ENCODE measurements at regions not wholly inside any gene's neighbourhood (a gene's known extent, or its start where the extent isn't known, plus 50 kb on each side); places are given as distances from the start of the nearest gene placed in this dataset.

DNA sequence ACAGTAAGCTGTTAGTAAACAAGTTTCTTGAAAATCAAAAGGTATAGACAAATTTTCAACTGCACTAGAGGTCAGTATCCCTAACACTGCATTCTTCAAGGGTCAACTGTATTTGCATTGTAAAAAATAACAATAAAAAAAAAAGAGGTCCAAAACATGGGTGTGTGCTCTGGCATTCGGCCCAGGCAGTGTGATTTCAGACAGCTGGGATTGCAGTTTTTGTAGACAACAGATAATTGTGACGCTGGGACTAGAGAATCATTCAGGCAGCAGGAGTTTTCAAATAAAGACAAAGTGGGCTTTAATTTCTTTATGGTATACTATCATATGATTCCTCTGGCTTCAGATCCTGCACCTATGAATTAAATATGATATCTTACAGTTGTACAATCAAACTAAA is 543.2 kb upstream of the SEMA3D start:
- DNase-seq (ENCODE audit: low spot score, unreplicated experiment): no peak
- Mint-ChIP-seq H3K4me1 (ENCODE audit: low read depth) (peaks cover 17% of the 10 kb centered on the region), H3K9me3 (ENCODE audit: low read depth) (peaks cover 28% of the 10 kb centered on the region), H3K36me3 (ENCODE audit: insufficient read depth) (peaks cover 10% of the 10 kb centered on the region), H3K27ac (no peak overlapping the region), H3K4me3 (ENCODE audit: low read depth) (no peak overlapping the region), H3K27me3 (no peaks in the 10 kb centered on the region)
- TF ChIP-seq, protein P1, sequence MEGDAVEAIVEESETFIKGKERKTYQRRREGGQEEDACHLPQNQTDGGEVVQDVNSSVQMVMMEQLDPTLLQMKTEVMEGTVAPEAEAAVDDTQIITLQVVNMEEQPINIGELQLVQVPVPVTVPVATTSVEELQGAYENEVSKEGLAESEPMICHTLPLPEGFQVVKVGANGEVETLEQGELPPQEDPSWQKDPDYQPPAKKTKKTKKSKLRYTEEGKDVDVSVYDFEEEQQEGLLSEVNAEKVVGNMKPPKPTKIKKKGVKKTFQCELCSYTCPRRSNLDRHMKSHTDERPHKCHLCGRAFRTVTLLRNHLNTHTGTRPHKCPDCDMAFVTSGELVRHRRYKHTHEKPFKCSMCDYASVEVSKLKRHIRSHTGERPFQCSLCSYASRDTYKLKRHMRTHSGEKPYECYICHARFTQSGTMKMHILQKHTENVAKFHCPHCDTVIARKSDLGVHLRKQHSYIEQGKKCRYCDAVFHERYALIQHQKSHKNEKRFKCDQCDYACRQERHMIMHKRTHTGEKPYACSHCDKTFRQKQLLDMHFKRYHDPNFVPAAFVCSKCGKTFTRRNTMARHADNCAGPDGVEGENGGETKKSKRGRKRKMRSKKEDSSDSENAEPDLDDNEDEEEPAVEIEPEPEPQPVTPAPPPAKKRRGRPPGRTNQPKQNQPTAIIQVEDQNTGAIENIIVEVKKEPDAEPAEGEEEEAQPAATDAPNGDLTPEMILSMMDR (IDR thresholded peaks at IDR 0.05; ENCODE audit: unreplicated experiment): no peak

DNA sequence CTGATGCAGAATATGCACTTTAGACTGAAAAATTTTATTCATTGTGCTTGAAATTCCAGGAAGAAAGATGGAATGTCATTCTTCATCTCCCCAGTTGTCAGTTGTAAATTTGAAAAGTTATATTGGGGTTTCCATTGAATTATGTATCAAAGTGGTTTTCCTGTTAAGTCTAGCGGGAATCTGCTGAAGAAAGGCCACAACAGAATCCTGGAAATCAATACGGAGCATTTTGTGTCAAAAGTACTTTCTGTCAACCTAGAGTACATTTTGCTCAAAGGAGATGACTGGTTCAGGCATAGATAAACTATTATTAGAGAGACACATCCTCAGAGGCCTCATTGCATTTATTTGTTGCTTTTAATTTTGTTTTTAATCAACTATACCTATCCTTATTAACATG is 538.2 kb upstream of the SEMA3D start:
- DNase-seq (ENCODE audit: low spot score, unreplicated experiment): no peak
- Mint-ChIP-seq H3K36me3 (ENCODE audit: insufficient read depth) (no peaks in the 10 kb centered on the region), H3K27me3 (no peaks in the 10 kb centered on the region), H3K4me3 (ENCODE audit: low read depth) (no peak overlapping the region), H3K9me3 (ENCODE audit: low read depth) (peaks cover 10% of the 10 kb centered on the region), H3K4me1 (ENCODE audit: low read depth) (no peaks in the 10 kb centered on the region), H3K27ac (no peak overlapping the region)
- TF ChIP-seq, protein P1 (IDR thresholded peaks at IDR 0.05; ENCODE audit: unreplicated experiment): no peak

DNA sequence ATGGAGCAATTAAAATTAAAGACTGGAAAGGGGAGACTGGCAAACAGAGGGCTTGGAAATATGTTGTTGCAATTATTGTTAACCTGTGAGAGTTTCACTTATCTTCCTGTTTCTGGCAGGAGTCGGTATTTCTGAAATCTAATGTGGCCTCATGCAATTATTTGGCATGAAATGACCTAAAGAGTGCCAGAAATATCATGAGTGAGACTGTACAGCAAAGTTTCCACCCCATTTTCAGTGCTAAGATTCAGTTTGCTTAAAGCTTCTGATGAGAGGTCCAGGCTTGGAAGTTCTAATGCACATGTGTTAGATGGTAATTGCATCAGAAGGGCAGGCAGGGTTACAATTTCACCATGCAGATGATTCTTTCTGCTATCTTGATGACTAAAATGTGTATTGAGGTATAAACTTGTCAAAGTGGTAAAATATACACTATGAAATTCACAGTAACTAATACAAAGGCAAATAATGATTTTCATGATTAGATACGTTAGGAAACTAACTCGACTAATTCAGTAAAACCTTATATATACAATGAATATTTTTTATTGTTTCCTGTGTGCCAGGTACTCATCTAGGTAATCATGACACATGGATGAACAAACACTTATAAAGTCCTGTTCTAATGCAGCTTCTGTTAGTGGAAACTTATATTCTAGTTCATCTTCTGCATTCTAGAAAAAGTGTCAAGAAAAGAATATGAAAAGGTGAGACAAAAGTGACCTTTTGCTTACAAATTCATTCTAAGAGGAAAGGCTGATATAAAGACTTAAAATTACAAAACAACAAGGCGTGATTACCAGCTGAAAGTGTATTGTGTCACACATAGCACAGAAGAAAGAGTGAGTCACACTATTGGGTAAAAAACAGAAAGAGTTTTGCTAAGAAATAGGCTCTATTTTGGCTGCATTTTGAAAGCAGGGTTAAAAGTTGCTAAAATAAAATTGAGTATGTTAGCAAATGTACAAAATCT is 533.4 kb upstream of the SEMA3D start:
- DNase-seq (ENCODE audit: low spot score, unreplicated experiment): no peak
- no peak overlapping the region for H3K4me3 Mint-ChIP-seq (ENCODE audit: low read depth)
- H3K4me1 Mint-ChIP-seq (ENCODE audit: low read depth): no peaks in the 10 kb centered on the region
- H3K27ac Mint-ChIP-seq: no peak overlapping the region
- H3K27me3 Mint-ChIP-seq: no peaks in the 10 kb centered on the region
- H3K36me3 Mint-ChIP-seq (ENCODE audit: insufficient read depth): no peaks in the 10 kb centered on the region
- no peaks in the 10 kb centered on the region for H3K9me3 Mint-ChIP-seq (ENCODE audit: low read depth)
- TF ChIP-seq, protein P1 (IDR thresholded peaks at IDR 0.05; ENCODE audit: unreplicated experiment): no peak

DNA sequence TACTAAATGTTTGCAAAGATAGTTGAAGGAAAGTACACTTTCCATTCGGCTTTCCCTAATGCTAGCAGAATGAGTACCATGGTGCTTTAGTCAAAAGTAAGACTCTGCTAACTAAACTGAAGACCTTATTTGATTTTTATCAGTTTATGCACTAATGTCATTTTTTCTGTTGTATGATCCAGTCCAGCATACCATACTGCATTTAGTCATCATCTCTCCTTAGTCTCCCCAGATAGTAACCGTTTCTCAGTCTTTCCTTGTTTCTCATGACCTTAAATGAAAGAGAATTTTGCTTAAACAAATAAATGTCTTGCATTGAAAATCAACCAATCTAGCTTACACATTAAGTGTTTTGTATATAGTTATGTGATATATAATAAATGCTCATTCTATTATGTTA is 529.5 kb upstream of the SEMA3D start:
- Mint-ChIP-seq H3K9me3 (ENCODE audit: low read depth) (no peaks in the 10 kb centered on the region), H3K36me3 (ENCODE audit: insufficient read depth) (no peaks in the 10 kb centered on the region), H3K4me3 (ENCODE audit: low read depth) (no peak overlapping the region), H3K4me1 (ENCODE audit: low read depth) (no peaks in the 10 kb centered on the region), H3K27ac (no peak overlapping the region), H3K27me3 (no peaks in the 10 kb centered on the region)
- TF ChIP-seq, protein P1 (IDR thresholded peaks at IDR 0.05; ENCODE audit: unreplicated experiment): no peak
- no peak for DNase-seq (ENCODE audit: low spot score, unreplicated experiment)

DNA sequence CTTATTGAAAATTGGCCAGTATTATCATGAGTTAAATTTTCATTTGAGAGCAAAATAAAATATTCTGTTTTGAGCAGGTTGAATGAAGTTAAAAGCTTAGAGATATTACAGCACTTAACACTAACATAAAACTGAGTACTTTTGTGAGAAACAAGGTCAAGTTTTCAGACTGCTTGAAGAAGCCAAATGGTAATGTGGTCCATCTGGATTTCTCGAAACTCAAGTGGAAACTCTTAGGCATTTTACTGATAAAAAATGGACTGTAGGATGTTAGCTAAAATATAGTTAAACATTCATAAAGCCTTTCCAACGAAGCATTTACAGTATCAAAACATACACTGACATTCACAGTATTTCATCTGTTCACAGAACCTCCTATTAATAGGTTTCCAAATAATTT is 528.1 kb upstream of the SEMA3D start:
- Mint-ChIP-seq H3K36me3 (ENCODE audit: insufficient read depth) (no peaks in the 10 kb centered on the region), H3K4me3 (ENCODE audit: low read depth) (no peak overlapping the region), H3K4me1 (ENCODE audit: low read depth) (no peaks in the 10 kb centered on the region), H3K27me3 (no peaks in the 10 kb centered on the region), H3K9me3 (ENCODE audit: low read depth) (no peaks in the 10 kb centered on the region), H3K27ac (no peak overlapping the region)
- no peak for DNase-seq (ENCODE audit: low spot score, unreplicated experiment)
- TF ChIP-seq, protein P1 (IDR thresholded peaks at IDR 0.05; ENCODE audit: unreplicated experiment): no peak
